Vagina (tissue), 2 donors: ENCODE measurements at regions not wholly inside any gene's neighbourhood (a gene's known extent, or its start where the extent isn't known, plus 50 kb on each side); places are given as distances from the start of the nearest gene placed in this dataset.

Experiments used
- DNase-seq, 2 donors: peaks; one replicate each; pipeline ENCODE4 v3.0.0-alpha.2; 2017; ENCODE audit errors: extremely low spot score in 2 of 2
- H3K27ac ChIP-seq: fragments of 200-600 bp; sonication (generic); one replicate; pipeline ENCODE4 v1.5.1; 2019
- H3K27me3 ChIP-seq: fragments of 200-600 bp; sonication (generic); one replicate; pipeline ENCODE4 v1.5.1; 2019
- H3K36me3 ChIP-seq, 2 donors: fragments of 200-600 bp; sonication (generic); one replicate each; pipeline ENCODE4 v1.5.1; 2017 to 2019
- H3K4me1 ChIP-seq: fragments of 200-600 bp; sonication (generic); one replicate; pipeline ENCODE4 v1.5.1; 2019
- H3K4me3 ChIP-seq, 2 donors: fragments of 200-600 bp; sonication (generic); 1 replicate in 1 of 2; 2 replicates in 1 of 2; pipeline ENCODE4 v1.5.1; 2016 to 2019
- H3K9me3 ChIP-seq: fragments of 200-600 bp; sonication (generic); one replicate; pipeline ENCODE4 v1.5.1; 2019
- CTCF ChIP-seq, 3 experiments: fragments of 450-650 bp in 2 of 3; fragments of 200-600 bp in 1 of 3; sonication (generic) in 1 of 3; IDR thresholded peaks; one replicate each; pipeline ENCODE4 v1.5.1; 2017 to 2019; ENCODE audit warnings: antibody characterized with exemption in 3 of 3, mild to moderate bottlenecking in 2 of 3, moderate library complexity in 2 of 3
- POLR2A ChIP-seq, 2 donors: fragments of 450-650 bp; IDR thresholded peaks; one replicate each; pipeline ENCODE4 v1.6.1; 2017; ENCODE audit warnings: antibody characterized with exemption in 2 of 2, mild to moderate bottlenecking in 2 of 2, moderate library complexity in 2 of 2
- POLR2AphosphoS5 ChIP-seq, 2 donors: sonication (generic); formaldehyde crosslinking; IDR thresholded peaks; one replicate each; pipeline ENCODE4 v1.9.0; 2017; ENCODE audit warnings: antibody characterized with exemption in 2 of 2, mild to moderate bottlenecking in 2 of 2, low read depth in 1 of 2; ENCODE audit not compliant: insufficient read depth in 1 of 2
- intact Hi-C: fragments of 100-400 bp; cut with DNase I; formaldehyde crosslinking; loops from one replicate; pipeline ENCODE4 v1.15.1; 2023

- no peak overlapping the region for H3K27ac ChIP-seq
- no peaks in the 10 kb centered on the region for H3K9me3 ChIP-seq
- H3K4me1 ChIP-seq: no peaks in the 10 kb centered on the region
- no peaks in the 10 kb centered on the region for H3K27me3 ChIP-seq
- intact Hi-C loops: loop anchor here (10.0 kb wide), 1 partner anchor 299 kb away; no protein-coding TSS in a partner anchor
- TF ChIP-seq POLR2AphosphoS5 (IDR thresholded peaks at IDR 0.05; ENCODE audit: insufficient read depth in 1 of 2, low read depth in 1 of 2) (no peak), POLR2A (IDR thresholded peaks at IDR 0.05) (no peak), CTCF (IDR thresholded peaks at IDR 0.05) (no peak)
- H3K36me3 ChIP-seq: no peaks in the 10 kb centered on the region
- no peak overlapping the region for H3K4me3 ChIP-seq
- no peak for DNase-seq
Observed at GRCh38 chr2:18153741-18154140, 275.3 kb downstream of the KCNS3 start.

GRCh38 chr2:18151237-18151636, 272.8 kb downstream of the KCNS3 start:
- H3K4me1 ChIP-seq: no peaks in the 10 kb centered on the region
- TF ChIP-seq CTCF (IDR thresholded peaks at IDR 0.05): no peak
- no peak for TF ChIP-seq POLR2AphosphoS5 (IDR thresholded peaks at IDR 0.05; ENCODE audit: insufficient read depth in 1 of 2, low read depth in 1 of 2)
- no peak for TF ChIP-seq POLR2A (IDR thresholded peaks at IDR 0.05)
- H3K27ac ChIP-seq: no peak overlapping the region
- intact Hi-C loops: loop anchor here (10.0 kb wide), 1 partner anchor 296 kb away; no protein-coding TSS in a partner anchor
- no peaks in the 10 kb centered on the region for H3K27me3 ChIP-seq
- no peak overlapping the region for H3K4me3 ChIP-seq
- DNase-seq: no peak
- H3K9me3 ChIP-seq: no peaks in the 10 kb centered on the region
- no peaks in the 10 kb centered on the region for H3K36me3 ChIP-seq

- no peak for DNase-seq
- Histone ChIP-seq H3K27me3 (no peaks in the 10 kb centered on the region), H3K9me3 (no peaks in the 10 kb centered on the region), H3K4me1 (no peaks in the 10 kb centered on the region), H3K27ac (no peak overlapping the region), H3K4me3 (no peak overlapping the region), H3K36me3 (no peaks in the 10 kb centered on the region)
- TF ChIP-seq POLR2A (IDR thresholded peaks at IDR 0.05) (no peak), CTCF (IDR thresholded peaks at IDR 0.05) (peak in 2 of 3 experiments; percentile 50 to 60), POLR2AphosphoS5 (IDR thresholded peaks at IDR 0.05; ENCODE audit: insufficient read depth in 1 of 2, low read depth in 1 of 2) (no peak)
- intact Hi-C loops: loop anchor here (10.0 kb wide), 1 partner anchor 295 kb away; no protein-coding TSS in a partner anchor
Observed at GRCh38 chr2:18149660-18150246, 271.3 kb downstream of the KCNS3 start.

- no peaks in the 10 kb centered on the region for H3K4me1 ChIP-seq
- H3K27me3 ChIP-seq: no peaks in the 10 kb centered on the region
- H3K9me3 ChIP-seq: no peaks in the 10 kb centered on the region
- no peak for DNase-seq
- no peaks in the 10 kb centered on the region for H3K36me3 ChIP-seq
- TF ChIP-seq POLR2A (IDR thresholded peaks at IDR 0.05): no peak
- TF ChIP-seq POLR2AphosphoS5 (IDR thresholded peaks at IDR 0.05; ENCODE audit: insufficient read depth in 1 of 2, low read depth in 1 of 2): no peak
- no peak for TF ChIP-seq CTCF (IDR thresholded peaks at IDR 0.05)
- no peak overlapping the region for H3K27ac ChIP-seq
- intact Hi-C loops: no loop called here
- H3K4me3 ChIP-seq: no peak overlapping the region
Observed at GRCh38 chr2:18136881-18137475, 258.5 kb downstream of the KCNS3 start.

GRCh38 chr2:18133310-18133709, 254.8 kb downstream of the KCNS3 start:
- no peaks in the 10 kb centered on the region for H3K36me3 ChIP-seq
- no peak overlapping the region for H3K27ac ChIP-seq
- no peak for DNase-seq
- intact Hi-C loops: no loop called here
- H3K9me3 ChIP-seq: no peaks in the 10 kb centered on the region
- TF ChIP-seq POLR2A (IDR thresholded peaks at IDR 0.05): no peak
- no peak for TF ChIP-seq POLR2AphosphoS5 (IDR thresholded peaks at IDR 0.05; ENCODE audit: insufficient read depth in 1 of 2, low read depth in 1 of 2)
- TF ChIP-seq CTCF (IDR thresholded peaks at IDR 0.05): no peak
- no peak overlapping the region for H3K4me3 ChIP-seq
- H3K4me1 ChIP-seq: no peaks in the 10 kb centered on the region
- H3K27me3 ChIP-seq: no peaks in the 10 kb centered on the region
